ENCODE measurements at regions not wholly inside any gene's neighbourhood (a gene's known extent, or its start where the extent isn't known, plus 50 kb on each side); places are given as distances from the start of the nearest gene placed in this dataset.

GRCh38 chr5:167594061-167594435 is 697.4 kb upstream of the WWC1 start:
- DNase-seq (ENCODE audit: low spot score) = no peak

- DNase-seq (ENCODE audit: low spot score) = no peak
Observed at GRCh38 chr5:167594750-167595149, 696.7 kb upstream of the WWC1 start.

DNA sequence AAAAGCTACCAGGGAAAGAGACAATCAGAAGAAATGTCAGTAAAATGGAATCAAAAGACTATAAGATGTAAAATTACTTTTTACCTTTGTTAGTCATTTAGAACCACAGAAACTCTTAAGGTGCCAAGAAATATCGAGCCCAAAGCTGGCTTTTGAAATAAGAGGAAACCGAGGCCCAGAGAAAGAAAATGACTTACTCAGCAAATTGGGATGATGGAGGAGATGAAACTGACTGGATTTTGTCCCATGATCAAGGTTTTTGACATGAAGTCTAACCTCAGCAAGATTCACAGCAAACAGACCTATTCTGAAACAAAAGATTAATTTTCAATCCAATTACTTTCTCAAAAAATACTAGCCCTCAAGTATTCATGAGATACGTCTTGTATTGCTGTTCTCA is 696.2 kb upstream of the WWC1 start:
- no peak for DNase-seq (ENCODE audit: low spot score)

DNA sequence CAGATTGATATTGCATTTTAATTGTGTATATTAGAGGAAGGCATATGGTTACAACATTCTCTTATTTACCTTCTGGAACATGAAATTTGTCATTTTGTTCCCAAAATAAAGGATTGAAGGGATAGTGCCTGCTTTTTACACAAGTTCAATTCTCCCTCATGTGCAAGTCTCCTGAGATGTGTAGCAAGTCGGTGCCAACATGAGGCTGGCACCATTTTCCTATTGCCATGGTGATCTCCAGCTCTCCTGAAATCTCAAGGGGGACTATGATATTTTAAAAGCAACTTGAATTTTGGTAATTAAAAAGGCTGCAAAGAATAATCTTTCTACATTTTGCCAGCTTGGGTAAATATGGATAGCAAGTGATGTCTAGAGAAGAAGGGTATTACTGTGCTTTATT is 693.3 kb upstream of the WWC1 start:
- no peak for DNase-seq (ENCODE audit: low spot score)

DNA sequence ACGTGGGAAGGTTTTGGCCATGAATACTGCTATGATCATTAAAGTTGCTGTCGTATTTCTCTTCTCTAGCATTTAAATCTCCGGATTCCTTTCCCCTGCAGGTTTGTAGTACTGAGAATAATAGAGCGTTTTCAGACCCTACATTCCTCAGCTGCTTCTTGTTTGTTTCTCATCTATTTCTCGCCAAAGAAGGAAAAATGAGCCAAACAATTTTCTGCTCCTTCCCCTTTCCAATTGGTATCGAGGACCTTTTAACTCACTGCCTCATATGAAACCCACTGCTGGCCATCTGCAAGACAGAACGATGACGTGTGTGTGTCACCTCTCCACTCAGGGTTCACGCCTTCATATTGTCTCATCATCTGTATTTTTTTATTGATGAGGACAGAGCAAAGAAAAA is 689.4 kb upstream of the WWC1 start:
- no peak for DNase-seq (ENCODE audit: low spot score)

DNA sequence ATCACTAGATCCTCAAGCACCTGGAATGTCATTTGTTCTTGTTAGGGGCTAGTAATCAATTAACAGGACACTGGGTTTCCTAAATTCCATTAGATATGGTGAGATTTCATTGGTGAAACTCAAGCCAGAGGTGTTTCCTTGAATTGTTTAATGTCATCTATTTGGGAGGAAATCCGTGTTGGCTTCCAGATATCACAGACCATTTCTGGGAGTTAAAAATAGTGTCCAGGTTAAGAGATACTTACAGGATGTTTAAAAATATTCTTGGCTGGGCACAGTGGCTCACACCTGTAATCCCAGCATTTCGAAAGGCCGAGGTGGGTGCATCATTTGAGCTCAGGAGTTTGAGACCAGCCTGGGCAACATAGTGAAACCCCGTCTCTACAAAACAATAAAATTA is 688.3 kb upstream of the WWC1 start:
- no peak for DNase-seq (ENCODE audit: low spot score)

DNA sequence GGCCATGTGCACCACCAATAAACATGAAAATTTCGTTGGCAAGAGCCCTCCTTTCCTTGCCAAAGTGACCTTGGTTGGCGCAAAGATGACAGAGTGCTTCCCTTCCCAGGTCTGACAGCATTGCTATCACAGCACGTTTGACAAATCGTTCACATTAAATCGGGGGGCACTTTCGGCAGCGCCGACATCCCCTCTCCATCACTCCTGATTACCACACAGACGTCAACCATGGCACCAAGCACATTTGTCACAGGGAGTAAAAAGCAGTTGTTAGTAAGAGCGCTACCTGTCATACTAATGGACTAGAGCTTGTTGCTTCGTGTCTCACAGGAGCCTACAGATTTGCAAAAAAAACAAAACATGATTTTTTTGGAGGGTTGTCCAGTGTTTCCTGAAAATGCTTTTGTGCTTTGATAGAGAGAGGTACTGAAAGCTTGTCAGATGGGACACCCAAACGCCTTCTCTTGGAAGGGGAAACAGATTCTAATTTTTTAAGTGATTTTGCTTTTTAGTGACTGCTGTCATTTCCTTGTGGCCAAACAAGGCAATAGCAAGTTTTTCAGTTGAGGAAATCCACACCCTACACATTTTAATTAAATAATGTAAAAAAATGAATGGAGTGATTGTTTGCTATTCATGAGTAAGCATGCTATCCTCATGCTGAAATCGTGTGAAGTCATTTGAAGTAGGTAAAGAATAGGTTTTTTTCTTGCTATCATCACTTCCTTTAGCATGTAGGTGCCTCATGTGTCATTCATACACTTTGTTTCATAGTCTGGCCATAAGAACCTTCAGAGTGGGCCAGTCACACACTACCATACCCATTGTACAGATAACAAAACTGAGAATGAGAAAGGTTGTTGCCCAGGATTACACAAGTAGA is 682.8 kb upstream of the WWC1 start:
- no peak for DNase-seq (ENCODE audit: low spot score)

- DNase-seq (ENCODE audit: low spot score) = no peak
Observed at GRCh38 chr5:167614294-167615021, 677.0 kb upstream of the WWC1 start.

- no peak for DNase-seq (ENCODE audit: low spot score)
Observed at GRCh38 chr5:167616043-167616890, 675.2 kb upstream of the WWC1 start.

DNA sequence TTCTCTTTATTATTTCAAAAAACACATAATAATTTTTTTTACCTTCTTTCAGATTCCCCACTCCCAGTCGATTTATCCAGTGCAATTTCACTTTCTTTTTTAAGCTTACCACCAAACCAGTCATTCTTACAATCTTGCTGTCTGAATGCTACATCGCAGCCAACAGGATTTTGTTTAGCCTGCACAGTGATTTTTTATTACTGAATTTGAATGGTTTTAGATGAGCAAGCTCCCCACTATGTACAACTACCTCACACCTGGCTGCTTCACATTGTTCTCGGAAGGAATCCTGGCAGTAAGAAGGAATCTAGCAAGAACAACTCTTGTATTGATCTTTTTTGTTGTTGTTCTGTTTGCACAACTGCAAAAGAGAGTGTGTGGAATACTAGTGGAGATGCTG is 668.1 kb upstream of the WWC1 start:
- DNase-seq (ENCODE audit: low spot score) = no peak

DNA sequence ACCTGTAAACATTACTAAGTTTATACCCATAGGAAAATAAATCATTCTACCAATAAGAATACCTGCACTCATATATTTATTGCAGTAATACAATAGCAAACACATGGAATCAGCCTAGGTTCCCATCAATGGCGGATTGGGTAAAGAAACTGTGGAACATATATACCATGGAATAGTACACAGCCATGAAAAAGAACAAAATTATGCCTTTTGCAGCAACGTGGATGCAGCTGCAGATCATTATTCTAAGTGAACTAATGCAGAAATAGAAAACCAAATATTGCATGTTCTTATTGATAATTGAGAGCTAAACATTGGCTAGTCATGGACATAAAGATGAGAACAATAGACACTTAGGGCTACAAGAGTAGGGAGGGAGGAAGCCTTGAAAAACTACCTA is 667.4 kb upstream of the WWC1 start:
- DNase-seq (ENCODE audit: low spot score) = no peak

GRCh38 chr5:167626341-167627123 is 664.9 kb upstream of the WWC1 start:
- DNase-seq (ENCODE audit: low spot score) = no peak

GRCh38 chr5:167629634-167630033 is 661.8 kb upstream of the WWC1 start:
- no peak for DNase-seq (ENCODE audit: low spot score)

DNA sequence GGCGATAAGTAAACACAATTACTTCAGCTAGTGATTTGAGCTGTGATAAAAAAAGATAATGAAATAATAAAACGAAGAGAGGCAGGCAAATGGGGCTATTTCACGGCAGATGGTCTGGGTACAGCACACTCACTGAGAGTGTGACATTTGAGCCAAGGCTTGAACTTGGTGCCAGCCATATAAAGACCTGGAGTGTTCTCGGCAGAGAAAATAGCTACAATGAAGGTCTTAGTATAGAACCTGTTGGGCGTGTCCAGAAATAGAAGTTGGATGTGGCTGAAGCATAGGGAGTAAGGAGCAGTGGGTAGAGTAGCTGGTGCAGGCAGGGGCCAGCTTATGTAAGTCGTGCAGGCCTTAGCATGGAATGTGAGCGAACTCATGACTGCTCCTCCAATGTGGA is 660.3 kb upstream of the WWC1 start:
- DNase-seq (ENCODE audit: low spot score) = no peak

DNA sequence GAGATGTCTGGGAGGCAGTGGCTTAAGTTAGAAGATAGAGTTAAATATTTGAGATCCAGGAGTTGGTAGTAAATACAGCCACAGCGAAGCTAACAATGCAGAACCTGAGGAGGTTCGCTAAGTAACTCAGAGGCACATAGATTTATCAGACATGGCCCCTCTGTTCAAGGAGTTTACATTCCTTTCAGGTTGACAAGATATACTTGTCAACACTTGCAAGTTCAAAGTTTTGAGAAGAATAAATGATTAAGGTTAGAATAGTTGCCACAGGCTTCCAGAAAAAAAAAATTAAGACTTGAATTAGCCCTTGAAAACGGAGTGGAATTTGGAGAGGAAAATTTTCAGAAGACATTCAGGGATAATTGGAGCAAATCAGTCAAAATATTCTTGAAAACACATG is 658.3 kb upstream of the WWC1 start:
- no peak for DNase-seq (ENCODE audit: low spot score)

DNA sequence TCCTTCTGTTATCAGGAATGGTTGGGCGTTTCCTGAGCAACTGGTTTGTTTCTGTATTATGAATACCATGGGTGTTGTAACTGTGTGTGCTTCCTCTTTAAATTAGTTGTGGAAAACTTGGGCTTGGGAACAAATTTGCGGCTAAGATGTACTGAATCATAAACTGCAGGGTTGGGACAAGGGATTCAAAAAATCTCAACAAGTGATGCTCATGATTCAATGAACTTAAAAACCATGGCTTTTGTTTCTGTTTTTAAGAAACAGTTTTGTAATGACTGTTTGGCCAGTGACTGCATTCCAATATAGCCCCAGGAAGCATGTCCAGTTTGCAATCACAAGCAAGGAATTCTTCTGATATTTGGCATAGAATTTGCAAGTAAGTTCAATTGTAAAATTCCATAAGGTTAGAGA is 657.5 kb upstream of the WWC1 start:
- no peak for DNase-seq (ENCODE audit: low spot score)

GRCh38 chr5:167634432-167634831 is 657.0 kb upstream of the WWC1 start:
- DNase-seq (ENCODE audit: low spot score) = no peak

DNA sequence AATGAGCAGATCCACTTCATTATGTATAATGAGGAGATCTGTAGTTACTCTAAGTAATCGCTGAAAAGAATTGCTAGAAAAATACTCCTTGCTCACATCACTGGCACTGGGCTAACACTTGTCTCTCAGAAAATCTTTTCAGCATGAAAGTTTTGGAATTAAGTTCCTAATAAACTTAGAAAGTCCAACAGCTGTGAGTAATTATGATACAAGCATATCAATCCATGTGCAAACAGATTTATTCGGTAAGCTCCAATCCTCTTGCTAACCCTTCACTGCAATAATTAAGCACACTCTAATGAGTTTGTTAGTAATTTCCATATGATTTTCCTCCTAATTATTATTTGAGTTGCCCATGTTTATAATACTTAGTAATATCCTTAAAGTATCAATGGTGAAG is 652.6 kb upstream of the WWC1 start:
- DNase-seq (ENCODE audit: low spot score) = no peak

DNA sequence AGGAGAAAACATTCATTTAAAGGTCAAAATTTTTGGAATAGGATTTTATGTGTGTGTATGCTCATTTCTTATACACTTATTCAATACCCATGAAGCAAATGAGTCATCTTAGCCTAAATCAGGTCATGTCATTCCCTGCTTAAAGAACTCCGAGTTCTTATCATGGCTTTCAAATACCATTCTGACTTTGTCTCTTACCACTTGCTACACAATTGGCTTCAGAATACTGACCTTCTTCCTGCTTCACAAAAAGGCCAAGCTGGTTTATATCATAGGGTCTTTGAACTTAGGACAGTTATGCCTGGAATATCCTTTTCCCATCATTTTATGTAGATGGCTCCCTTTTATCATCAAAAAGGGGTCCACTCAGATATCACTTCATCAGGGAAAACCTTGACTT is 652.2 kb upstream of the WWC1 start:
- no peak for DNase-seq (ENCODE audit: low spot score)

DNA sequence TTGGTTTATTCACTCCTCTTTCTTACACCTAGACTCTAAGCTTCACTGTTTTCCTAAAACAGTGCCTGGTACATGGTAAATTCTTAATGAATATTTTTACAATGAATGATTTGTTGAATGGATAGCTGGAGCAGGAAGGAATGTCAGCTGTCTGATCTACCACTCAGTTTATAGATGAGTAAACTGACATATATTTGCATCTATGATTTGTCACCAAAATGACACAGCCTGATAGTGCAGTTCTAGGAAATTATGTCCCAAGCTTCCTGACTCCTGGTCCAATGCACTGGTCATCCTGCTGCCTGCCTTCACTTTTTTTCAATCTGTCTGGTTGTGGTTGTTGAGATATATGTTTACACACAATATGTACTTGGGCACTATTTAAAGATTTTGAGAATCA is 651.7 kb upstream of the WWC1 start:
- no peak for DNase-seq (ENCODE audit: low spot score)

- DNase-seq (ENCODE audit: low spot score) = no peak
Observed at GRCh38 chr5:167642181-167642580, 649.3 kb upstream of the WWC1 start.
